ENCODE measurements at regions not wholly inside any gene's neighbourhood (a gene's known extent, or its start where the extent isn't known, plus 50 kb on each side); places are given as distances from the start of the nearest gene placed in this dataset.

- Histone ChIP-seq H4K20me1 (ENCODE audit: insufficient read depth, low read length) (no peaks in the 10 kb centered on the region), H3K4me2 (ENCODE audit: low read length) (no peak overlapping the region), H3K36me3 (ENCODE audit: insufficient read depth, low read length) (no peaks in the 10 kb centered on the region), H3K9me3 (ENCODE audit: low read length) (no peaks in the 10 kb centered on the region), H3K4me1 (ENCODE audit: insufficient read depth, low read length, poor library complexity, severe bottlenecking) (no peaks in the 10 kb centered on the region), H3K27ac (ENCODE audit: low read depth, low read length, poor library complexity, severe bottlenecking) (no peak overlapping the region), H3K9me2 (ENCODE audit: insufficient read depth, low read length) (no peaks in the 10 kb centered on the region), H3K79me2 (ENCODE audit: insufficient read depth, low read depth, low read length) (no peaks in the 10 kb centered on the region), H3K4me3 (ENCODE audit: low read depth, low read length, poor library complexity, severe bottlenecking) (no peak overlapping the region), H2AFZ (ENCODE audit: low read length) (no peak overlapping the region)
- no peak for TF ChIP-seq EZH2phosphoT487 (IDR thresholded peaks at IDR 0.05; ENCODE audit: borderline replicate concordance, low read depth, low read length)
- TF ChIP-seq, protein P1, sequence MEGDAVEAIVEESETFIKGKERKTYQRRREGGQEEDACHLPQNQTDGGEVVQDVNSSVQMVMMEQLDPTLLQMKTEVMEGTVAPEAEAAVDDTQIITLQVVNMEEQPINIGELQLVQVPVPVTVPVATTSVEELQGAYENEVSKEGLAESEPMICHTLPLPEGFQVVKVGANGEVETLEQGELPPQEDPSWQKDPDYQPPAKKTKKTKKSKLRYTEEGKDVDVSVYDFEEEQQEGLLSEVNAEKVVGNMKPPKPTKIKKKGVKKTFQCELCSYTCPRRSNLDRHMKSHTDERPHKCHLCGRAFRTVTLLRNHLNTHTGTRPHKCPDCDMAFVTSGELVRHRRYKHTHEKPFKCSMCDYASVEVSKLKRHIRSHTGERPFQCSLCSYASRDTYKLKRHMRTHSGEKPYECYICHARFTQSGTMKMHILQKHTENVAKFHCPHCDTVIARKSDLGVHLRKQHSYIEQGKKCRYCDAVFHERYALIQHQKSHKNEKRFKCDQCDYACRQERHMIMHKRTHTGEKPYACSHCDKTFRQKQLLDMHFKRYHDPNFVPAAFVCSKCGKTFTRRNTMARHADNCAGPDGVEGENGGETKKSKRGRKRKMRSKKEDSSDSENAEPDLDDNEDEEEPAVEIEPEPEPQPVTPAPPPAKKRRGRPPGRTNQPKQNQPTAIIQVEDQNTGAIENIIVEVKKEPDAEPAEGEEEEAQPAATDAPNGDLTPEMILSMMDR (conservative IDR thresholded peaks at IDR 0.05; ENCODE audit: low read length), result no peak
- POLR2A ChIA-PET, result interaction anchor here (1.1 kb wide), 1 partner anchor 9 kb away, joined by 3 read pairs; no protein-coding TSS in a partner anchor
- intact Hi-C loops (cut with micrococcal nuclease; ENCODE audit: unreplicated experiment), result no loop called here
- no TSS peak for BruUV-seq (replicated peaks)
- CTCF ChIA-PET (ENCODE audit: unreplicated experiment), result interaction anchor here (0.9 kb wide), 1 partner anchor 10 kb away, joined by 3 read pairs; no protein-coding TSS in a partner anchor
- no peak for DNase-seq (ENCODE audit: low spot score)
Measured at GRCh38 chr1:55473661-55474060, 258.5 kb upstream of the USP24 start.

DNA sequence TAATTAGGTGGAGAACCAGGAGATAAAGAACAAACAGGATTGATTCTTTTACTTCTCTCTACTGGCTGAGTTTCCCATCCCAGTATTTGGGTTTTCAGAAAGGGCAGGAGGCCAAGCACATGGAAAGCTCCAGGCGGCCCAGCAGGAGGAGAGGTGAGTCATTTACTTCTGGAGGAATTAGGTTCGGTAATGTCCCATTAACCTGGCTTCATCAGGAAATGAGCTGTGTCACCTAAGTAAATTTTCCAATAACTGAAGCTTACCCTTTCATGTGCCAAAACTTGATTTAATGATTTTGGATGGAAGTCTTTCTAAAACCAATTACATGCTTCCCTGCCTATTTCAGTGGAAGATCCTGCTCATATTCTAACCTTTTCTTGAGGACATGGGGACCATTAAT, 257.6 kb upstream of the USP24 start:
- no peaks in the 10 kb centered on the region for H3K9me2 ChIP-seq (ENCODE audit: insufficient read depth, low read length)
- H2AFZ ChIP-seq (ENCODE audit: low read length), result no peak overlapping the region
- H3K79me2 ChIP-seq (ENCODE audit: insufficient read depth, low read depth, low read length), result no peaks in the 10 kb centered on the region
- H3K4me1 ChIP-seq (ENCODE audit: insufficient read depth, low read length, poor library complexity, severe bottlenecking), result no peaks in the 10 kb centered on the region
- intact Hi-C loops (cut with micrococcal nuclease; ENCODE audit: unreplicated experiment), result no loop called here
- POLR2A ChIA-PET, result interaction anchor here (0.6 to 1.1 kb wide), 2 partner anchors 8 to 689 kb away, joined by 3 read pairs; no protein-coding TSS in a partner anchor
- H3K9me3 ChIP-seq (ENCODE audit: low read length), result no peaks in the 10 kb centered on the region
- no peak overlapping the region for H3K4me3 ChIP-seq (ENCODE audit: low read depth, low read length, poor library complexity, severe bottlenecking)
- H3K36me3 ChIP-seq (ENCODE audit: insufficient read depth, low read length), result no peaks in the 10 kb centered on the region
- CTCF ChIA-PET (ENCODE audit: unreplicated experiment), result interaction anchor here (0.9 kb wide), 1 partner anchor 9 kb away, joined by 3 read pairs; no protein-coding TSS in a partner anchor
- no peak overlapping the region for H3K27ac ChIP-seq (ENCODE audit: low read depth, low read length, poor library complexity, severe bottlenecking)
- TF ChIP-seq EZH2phosphoT487 (IDR thresholded peaks at IDR 0.05; ENCODE audit: borderline replicate concordance, low read depth, low read length), result no peak
- TF ChIP-seq, protein P1 (conservative IDR thresholded peaks at IDR 0.05; ENCODE audit: low read length), result no peak
- H4K20me1 ChIP-seq (ENCODE audit: insufficient read depth, low read length), result no peaks in the 10 kb centered on the region
- no peak overlapping the region for H3K4me2 ChIP-seq (ENCODE audit: low read length)
- DNase-seq (ENCODE audit: low spot score), result no peak
- BruUV-seq (replicated peaks), result no TSS peak

DNA sequence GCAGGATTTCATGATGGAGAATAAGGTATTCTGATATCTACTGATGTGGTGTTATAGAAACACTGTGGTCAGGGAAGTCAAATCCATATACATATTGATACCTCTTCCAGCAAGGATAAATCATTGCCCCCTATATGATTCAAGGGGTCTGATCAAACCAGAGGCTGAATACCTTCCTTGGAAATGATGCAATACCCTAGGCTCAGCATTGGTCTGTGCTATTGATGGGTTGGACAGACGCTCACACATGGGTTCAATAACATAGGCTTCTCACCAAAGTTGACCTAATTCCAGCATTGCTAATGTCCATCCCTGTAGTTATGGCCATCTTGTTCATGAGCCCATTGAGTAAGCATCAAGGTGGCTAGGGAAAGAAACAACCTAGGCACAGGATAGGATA, 257.0 kb upstream of the USP24 start:
- Histone ChIP-seq H2AFZ (ENCODE audit: low read length) (no peak overlapping the region), H3K4me1 (ENCODE audit: insufficient read depth, low read length, poor library complexity, severe bottlenecking) (no peaks in the 10 kb centered on the region), H3K27ac (ENCODE audit: low read depth, low read length, poor library complexity, severe bottlenecking) (no peak overlapping the region), H3K36me3 (ENCODE audit: insufficient read depth, low read length) (no peaks in the 10 kb centered on the region), H4K20me1 (ENCODE audit: insufficient read depth, low read length) (no peaks in the 10 kb centered on the region), H3K79me2 (ENCODE audit: insufficient read depth, low read depth, low read length) (no peaks in the 10 kb centered on the region), H3K9me2 (ENCODE audit: insufficient read depth, low read length) (no peaks in the 10 kb centered on the region), H3K9me3 (ENCODE audit: low read length) (no peaks in the 10 kb centered on the region), H3K4me3 (ENCODE audit: low read depth, low read length, poor library complexity, severe bottlenecking) (no peak overlapping the region), H3K4me2 (ENCODE audit: low read length) (no peak overlapping the region)
- no TSS peak for BruUV-seq (replicated peaks)
- intact Hi-C loops (cut with micrococcal nuclease; ENCODE audit: unreplicated experiment), result no loop called here
- TF ChIP-seq EZH2phosphoT487 (IDR thresholded peaks at IDR 0.05; ENCODE audit: borderline replicate concordance, low read depth, low read length), result no peak
- TF ChIP-seq, protein P1 (conservative IDR thresholded peaks at IDR 0.05; ENCODE audit: low read length), result no peak
- DNase-seq (ENCODE audit: low spot score), result no peak
- ChIA-PET POLR2A (no interaction called here), CTCF (ENCODE audit: unreplicated experiment) (no interaction called here)
